ENCODE measurements at regions not wholly inside any gene's neighbourhood (a gene's known extent, or its start where the extent isn't known, plus 50 kb on each side); places are given as distances from the start of the nearest gene placed in this dataset.
A peak's percentile ranks its signal among the peaks of the same experiment; 100 is the strongest.

- H2BK120ac ChIP-seq (ENCODE audit: low read depth, low read length): no peak overlapping the region
- no peak overlapping the region for H2BK15ac ChIP-seq (ENCODE audit: low read length)
- H2BK5ac ChIP-seq (ENCODE audit: low read length): no peak overlapping the region
- no peaks in the 10 kb centered on the region for H3K27me3 ChIP-seq (ENCODE audit: control insufficient read depth in 3 of 3, insufficient read depth in 3 of 3, low read depth in 1 of 3, low read length in 3 of 3)
- no peaks in the 10 kb centered on the region for H3K79me1 ChIP-seq (ENCODE audit: low read depth, low read length)
- no peaks in the 10 kb centered on the region for H3K9me3 ChIP-seq (replicated peaks in 1 of 2; ENCODE audit: control insufficient read depth in 2 of 2, insufficient read depth in 1 of 2, low read depth in 1 of 2, low read length in 2 of 2)
- no peak overlapping the region for H2BK12ac ChIP-seq (ENCODE audit: low read length)
- H2AK5ac ChIP-seq (ENCODE audit: low read depth, low read length): no peak overlapping the region
- no peak overlapping the region for H4K91ac ChIP-seq (ENCODE audit: low read depth, low read length, poor library complexity)
- WGBS, 2 donors (ENCODE audit: extremely low coverage in 2 of 2, insufficient read length in 2 of 2, insufficient replicate concordance in 1 of 2): no CpG with 5 or more reads among the region's 3 CpGs
- no peak overlapping the region for H3K18ac ChIP-seq (ENCODE audit: low read length)
- DNase-seq (ENCODE audit: low spot score): no peak
- no peak overlapping the region for H3K4me3 ChIP-seq (ENCODE audit: low read length in 2 of 2)
- H3K27ac ChIP-seq (replicated peaks; ENCODE audit: low read length): no peak overlapping the region
- no peak overlapping the region for H3K4ac ChIP-seq (ENCODE audit: low read length)
- no peak overlapping the region for H2AFZ ChIP-seq (ENCODE audit: low read length)
- no peak overlapping the region for H4K8ac ChIP-seq (ENCODE audit: low read depth, low read length)
- no peak overlapping the region for H3K9ac ChIP-seq (ENCODE audit: low read depth, low read length, poor library complexity)
- no peak overlapping the region for H3K14ac ChIP-seq (ENCODE audit: low read length)
- no peaks in the 10 kb centered on the region for H3K36me3 ChIP-seq (replicated peaks in 1 of 2; ENCODE audit: control insufficient read depth in 2 of 2, insufficient read depth in 2 of 2, low read length in 2 of 2)
- H3K4me2 ChIP-seq (ENCODE audit: insufficient read depth, low read length, poor library complexity, severe bottlenecking): no peak overlapping the region
- no peaks in the 10 kb centered on the region for H3K4me1 ChIP-seq (ENCODE audit: control insufficient read depth in 2 of 2, insufficient read depth in 1 of 2, low read depth in 1 of 2, low read length in 2 of 2)
- H3K23ac ChIP-seq (ENCODE audit: low read depth, low read length, poor library complexity): no peak overlapping the region
These were observed 80.0 kb downstream of the GALR1 start for GRCh38 chr18:77329651-77330050.

- no peak overlapping the region for H4K8ac ChIP-seq (ENCODE audit: low read depth, low read length)
- H3K79me1 ChIP-seq (ENCODE audit: low read depth, low read length): no peaks in the 10 kb centered on the region
- no peak overlapping the region for H2BK15ac ChIP-seq (ENCODE audit: low read length)
- no peak overlapping the region for H2BK120ac ChIP-seq (ENCODE audit: low read depth, low read length)
- H3K9ac ChIP-seq (ENCODE audit: low read depth, low read length, poor library complexity): no peak overlapping the region
- WGBS, 2 donors (ENCODE audit: extremely low coverage in 2 of 2, insufficient read length in 2 of 2, insufficient replicate concordance in 1 of 2): no CpG with 5 or more reads among the region's 7 CpGs
- H3K27ac ChIP-seq (replicated peaks; ENCODE audit: low read length): no peak overlapping the region
- H3K14ac ChIP-seq (ENCODE audit: low read length): no peak overlapping the region
- no peak overlapping the region for H3K4me3 ChIP-seq (ENCODE audit: low read length in 2 of 2)
- H3K27me3 ChIP-seq (ENCODE audit: control insufficient read depth in 3 of 3, insufficient read depth in 3 of 3, low read depth in 1 of 3, low read length in 3 of 3): no peaks in the 10 kb centered on the region
- no peak overlapping the region for H2AFZ ChIP-seq (ENCODE audit: low read length)
- H3K4me1 ChIP-seq (ENCODE audit: control insufficient read depth in 2 of 2, insufficient read depth in 1 of 2, low read depth in 1 of 2, low read length in 2 of 2): no peaks in the 10 kb centered on the region
- no peak overlapping the region for H4K91ac ChIP-seq (ENCODE audit: low read depth, low read length, poor library complexity)
- no peak overlapping the region for H2BK12ac ChIP-seq (ENCODE audit: low read length)
- no peak overlapping the region for H2AK5ac ChIP-seq (ENCODE audit: low read depth, low read length)
- no peak overlapping the region for H3K18ac ChIP-seq (ENCODE audit: low read length)
- no peak for DNase-seq (ENCODE audit: low spot score)
- H3K4ac ChIP-seq (ENCODE audit: low read length): no peak overlapping the region
- H2BK5ac ChIP-seq (ENCODE audit: low read length): no peak overlapping the region
- H3K23ac ChIP-seq (ENCODE audit: low read depth, low read length, poor library complexity): no peak overlapping the region
- no peak overlapping the region for H3K4me2 ChIP-seq (ENCODE audit: insufficient read depth, low read length, poor library complexity, severe bottlenecking)
- H3K36me3 ChIP-seq (replicated peaks in 1 of 2; ENCODE audit: control insufficient read depth in 2 of 2, insufficient read depth in 2 of 2, low read length in 2 of 2): no peaks in the 10 kb centered on the region
- H3K9me3 ChIP-seq (replicated peaks in 1 of 2; ENCODE audit: control insufficient read depth in 2 of 2, insufficient read depth in 1 of 2, low read depth in 1 of 2, low read length in 2 of 2): no peaks in the 10 kb centered on the region
These were observed 85.2 kb downstream of the GALR1 start for GRCh38 chr18:77334876-77335275.

- Histone ChIP-seq H3K27ac (replicated peaks; ENCODE audit: low read length) (no peak overlapping the region), H4K8ac (ENCODE audit: low read depth, low read length) (no peak overlapping the region), H3K36me3 (replicated peaks in 1 of 2; ENCODE audit: control insufficient read depth in 2 of 2, insufficient read depth in 2 of 2, low read length in 2 of 2) (no peaks in the 10 kb centered on the region), H2AFZ (ENCODE audit: low read length) (no peak overlapping the region), H3K18ac (ENCODE audit: low read length) (no peak overlapping the region), H3K79me1 (ENCODE audit: low read depth, low read length) (no peaks in the 10 kb centered on the region), H2BK120ac (ENCODE audit: low read depth, low read length) (no peak overlapping the region), H2AK5ac (ENCODE audit: low read depth, low read length) (no peak overlapping the region), H2BK15ac (ENCODE audit: low read length) (no peak overlapping the region), H3K9me3 (replicated peaks in 1 of 2; ENCODE audit: control insufficient read depth in 2 of 2, insufficient read depth in 1 of 2, low read depth in 1 of 2, low read length in 2 of 2) (no peaks in the 10 kb centered on the region), H4K91ac (ENCODE audit: low read depth, low read length, poor library complexity) (no peak overlapping the region), H3K4me2 (ENCODE audit: insufficient read depth, low read length, poor library complexity, severe bottlenecking) (no peak overlapping the region), H3K9ac (ENCODE audit: low read depth, low read length, poor library complexity) (no peak overlapping the region), H3K4me1 (ENCODE audit: control insufficient read depth in 2 of 2, insufficient read depth in 1 of 2, low read depth in 1 of 2, low read length in 2 of 2) (no peaks in the 10 kb centered on the region), H2BK12ac (ENCODE audit: low read length) (no peak overlapping the region), H2BK5ac (ENCODE audit: low read length) (no peak overlapping the region), H3K4ac (ENCODE audit: low read length) (no peak overlapping the region), H3K14ac (ENCODE audit: low read length) (no peak overlapping the region), H3K23ac (ENCODE audit: low read depth, low read length, poor library complexity) (no peak overlapping the region), H3K27me3 (ENCODE audit: control insufficient read depth in 3 of 3, insufficient read depth in 3 of 3, low read depth in 1 of 3, low read length in 3 of 3) (no peaks in the 10 kb centered on the region), H3K4me3 (ENCODE audit: low read length in 2 of 2) (no peak overlapping the region)
- no peak for DNase-seq (ENCODE audit: low spot score)
- no CpG with 5 or more reads among the region's 7 CpGs for WGBS, 2 donors (ENCODE audit: extremely low coverage in 2 of 2, insufficient read length in 2 of 2, insufficient replicate concordance in 1 of 2)
These were observed 88.0 kb downstream of the GALR1 start for GRCh38 chr18:77337604-77338003.

- Histone ChIP-seq H3K79me1 (ENCODE audit: low read depth, low read length) (peaks cover 5% of the 10 kb centered on the region), H2BK15ac (ENCODE audit: low read length) (no peak overlapping the region), H3K18ac (ENCODE audit: low read length) (peak overlapping the region; percentile 41), H3K4me2 (ENCODE audit: insufficient read depth, low read length, poor library complexity, severe bottlenecking) (no peak overlapping the region), H3K4ac (ENCODE audit: low read length) (no peak overlapping the region), H3K23ac (ENCODE audit: low read depth, low read length, poor library complexity) (no peak overlapping the region), H3K27ac (replicated peaks; ENCODE audit: low read length) (no peak overlapping the region), H2AK5ac (ENCODE audit: low read depth, low read length) (no peak overlapping the region), H2BK12ac (ENCODE audit: low read length) (no peak overlapping the region), H3K14ac (ENCODE audit: low read length) (no peak overlapping the region), H2AFZ (ENCODE audit: low read length) (no peak overlapping the region), H3K4me3 (ENCODE audit: low read length in 2 of 2) (no peak overlapping the region), H4K91ac (ENCODE audit: low read depth, low read length, poor library complexity) (no peak overlapping the region), H3K9ac (ENCODE audit: low read depth, low read length, poor library complexity) (no peak overlapping the region), H3K36me3 (replicated peaks in 1 of 2; ENCODE audit: control insufficient read depth in 2 of 2, insufficient read depth in 2 of 2, low read length in 2 of 2) (no peaks in the 10 kb centered on the region), H4K8ac (ENCODE audit: low read depth, low read length) (no peak overlapping the region), H3K27me3 (ENCODE audit: control insufficient read depth in 3 of 3, insufficient read depth in 3 of 3, low read depth in 1 of 3, low read length in 3 of 3) (no peaks in the 10 kb centered on the region), H3K9me3 (replicated peaks in 1 of 2; ENCODE audit: control insufficient read depth in 2 of 2, insufficient read depth in 1 of 2, low read depth in 1 of 2, low read length in 2 of 2) (no peaks in the 10 kb centered on the region), H2BK120ac (ENCODE audit: low read depth, low read length) (no peak overlapping the region), H3K4me1 (ENCODE audit: control insufficient read depth in 2 of 2, insufficient read depth in 1 of 2, low read depth in 1 of 2, low read length in 2 of 2) (no peaks in the 10 kb centered on the region), H2BK5ac (ENCODE audit: low read length) (no peak overlapping the region)
- WGBS, 2 donors (ENCODE audit: extremely low coverage in 2 of 2, insufficient read length in 2 of 2, insufficient replicate concordance in 1 of 2): no CpG with 5 or more reads among the region's 6 CpGs
- no peak for DNase-seq (ENCODE audit: low spot score)
These were observed 89.4 kb downstream of the GALR1 start for GRCh38 chr18:77339093-77339492.

Measured in neuronal stem cell (in vitro differentiated cells).